G401.6 (cell line): ENCODE measurements at regions not wholly inside any gene's neighbourhood (a gene's known extent, or its start where the extent isn't known, plus 50 kb on each side); places are given as distances from the start of the nearest gene placed in this dataset.
A peak's percentile ranks its signal among the peaks of the same experiment; 100 is the strongest.
"Not testable (repeated sequence)": the region's sequence is repeated elsewhere in the genome, so short reads cannot be mapped to it uniquely, and the experiment has no call there.

Source experiments
- FAIRE-seq: peaks from 2 replicates; lab custom pipeline; 2012; peaks lifted over from hg19 to GRCh38; lab: Jason Lieb, UNC

GRCh38 chr14:43407706-43408105, 1099.4 kb downstream of the FSCB start:
- FAIRE-seq: peak; percentile 15

GRCh38 chr14:43406931-43407330, 1100.2 kb downstream of the FSCB start:
- FAIRE-seq: no peak

- no peak for FAIRE-seq
Measured at GRCh38 chr14:43399289-43399688, 1107.8 kb downstream of the FSCB start.

- FAIRE-seq: not testable (repeated sequence)
Measured at GRCh38 chr14:43370565-43370896, 1136.6 kb downstream of the FSCB start.

- no peak for FAIRE-seq
Measured at GRCh38 chr14:43369710-43370564, 1137.1 kb downstream of the FSCB start.

- FAIRE-seq: no peak
Measured at GRCh38 chr14:43362586-43362985, 1144.5 kb downstream of the FSCB start.

- FAIRE-seq: no peak
Measured at GRCh38 chr14:43361751-43362150, 1145.3 kb downstream of the FSCB start.

- no peak for FAIRE-seq
Measured at GRCh38 chr14:43360239-43360638, 1146.8 kb downstream of the FSCB start.

GRCh38 chr14:43359317-43359716, 1147.8 kb downstream of the FSCB start:
- FAIRE-seq: no peak

- no peak for FAIRE-seq
Measured at GRCh38 chr14:43356979-43357545, 1150.0 kb downstream of the FSCB start.

GRCh38 chr14:43356382-43356781, 1150.7 kb downstream of the FSCB start:
- FAIRE-seq: no peak

- no peak for FAIRE-seq
Measured at GRCh38 chr14:43341921-43342320, 1165.2 kb downstream of the FSCB start.

GRCh38 chr14:43338713-43339112, 1168.4 kb downstream of the FSCB start:
- FAIRE-seq: no peak

- no peak for FAIRE-seq
Measured at GRCh38 chr14:43336351-43336750, 1170.7 kb downstream of the FSCB start.

- not testable (repeated sequence) for FAIRE-seq
Measured at GRCh38 chr14:43326501-43327407, 1180.3 kb downstream of the FSCB start.

- no peak for FAIRE-seq
Measured at GRCh38 chr14:43316427-43316826, 1190.7 kb downstream of the FSCB start.

- no peak for FAIRE-seq
Measured at GRCh38 chr14:43313719-43314118, 1193.4 kb downstream of the FSCB start.

- FAIRE-seq: no peak
Measured at GRCh38 chr14:43308421-43309110, 1198.5 kb downstream of the FSCB start.

- no peak for FAIRE-seq
Measured at GRCh38 chr14:43307836-43308235, 1199.2 kb downstream of the FSCB start.

- no peak for FAIRE-seq
Measured at GRCh38 chr14:43306053-43306452, 1201.0 kb downstream of the FSCB start.

GRCh38 chr14:43297794-43298193, 1209.3 kb downstream of the FSCB start:
- FAIRE-seq: no peak

GRCh38 chr14:43296061-43296460, 1211.0 kb downstream of the FSCB start:
- not testable (repeated sequence) for FAIRE-seq
